Upper lobe of left lung (tissue), 6 donors: ENCODE measurements at regions not wholly inside any gene's neighbourhood (a gene's known extent, or its start where the extent isn't known, plus 50 kb on each side); places are given as distances from the start of the nearest gene placed in this dataset.
A peak's percentile ranks its signal among the peaks of the same experiment; 100 is the strongest.

ENCODE experiments used
- ATAC-seq, 2 donors: fragments of 200-7000 bp; cut with Tn5 transposase; one replicate each; pipeline ENCODE4 v1.9.1; 2022; ENCODE audit warnings: mild to moderate bottlenecking in 2 of 2, moderate library complexity in 2 of 2; ENCODE audit not compliant: low FRiP score in 2 of 2
- DNase-seq, 2 donors: peaks; one replicate each; pipeline ENCODE4 v3.0.0-alpha.2; 2019 to 2020
- H3K27ac ChIP-seq, 4 donors: fragments of 200-600 bp; sonication (generic); one replicate each; pipeline ENCODE4 v1.5.1; 2016 to 2019
- H3K27me3 ChIP-seq, 4 donors: fragments of 200-600 bp; sonication (generic); one replicate each; pipeline ENCODE4 v1.5.1; 2017 to 2019
- H3K36me3 ChIP-seq, 4 donors: fragments of 200-600 bp; sonication (generic); one replicate each; pipeline ENCODE4 v1.5.1; 2016 to 2019
- H3K4me1 ChIP-seq, 4 donors: fragments of 200-600 bp; sonication (generic); one replicate each; pipeline ENCODE4 v1.5.1; 2018 to 2019
- H3K4me3 ChIP-seq, 4 donors: fragments of 200-600 bp; sonication (generic); one replicate each; pipeline ENCODE4 v1.5.1; 2017 to 2019; ENCODE audit warnings: mild to moderate bottlenecking in 2 of 4, moderate library complexity in 1 of 4
- H3K9me3 ChIP-seq, 4 donors: fragments of 200-600 bp; sonication (generic); one replicate each; pipeline ENCODE4 v1.5.1; 2018 to 2019
- CTCF ChIP-seq, 6 experiments: fragments of 450-650 bp in 4 of 6; fragments of 200-600 bp in 2 of 6; sonication (generic) in 2 of 6; IDR thresholded peaks; one replicate each; pipeline ENCODE4 v1.5.1; 2016 to 2019; ENCODE audit warnings: antibody characterized with exemption in 6 of 6
- EP300 ChIP-seq, 4 donors: sonication (generic); formaldehyde crosslinking; IDR thresholded peaks; one replicate each; pipeline ENCODE4 v1.5.1; 2017; ENCODE audit warnings: antibody characterized with exemption in 4 of 4, control low read depth in 2 of 4
- POLR2A ChIP-seq, 4 donors: fragments of 450-650 bp; IDR thresholded peaks; one replicate each; pipeline ENCODE4 v1.5.1; 2016 to 2017; ENCODE audit warnings: antibody characterized with exemption in 4 of 4, mild to moderate bottlenecking in 2 of 4
- POLR2AphosphoS5 ChIP-seq, 2 donors: sonication (generic); formaldehyde crosslinking; IDR thresholded peaks; one replicate each; pipeline ENCODE4 v1.5.1; 2017; ENCODE audit warnings: antibody characterized with exemption in 2 of 2
- WGBS, 2 donors: methylation state at CpG; one replicate each; pipeline ENCODE4 v1.1.5; 2017 to 2018; 5-methylcytosine and 5-hydroxymethylcytosine counted together
- donor health status: DM: no; HTN: no; CAD: no; lungs with moderate emphysema.
- donor health status: DM: no; HTN: yes; CAD: no; lungs with severe emphysema.

GRCh38 chr2:54384301-54385203 lies 71.6 kb upstream of the SPTBN1 start:
- Histone ChIP-seq H3K4me1 (peaks cover 10 to 28% (median 14%) of the 10 kb centered on the region in 4 donors), H3K4me3 (no peak overlapping the region), H3K9me3 (no peaks in the 10 kb centered on the region), H3K36me3 (no peaks in the 10 kb centered on the region), H3K27me3 (no peaks in the 10 kb centered on the region), H3K27ac (peak overlapping the region in 2 of 4 donors; percentile 80 to 90)
- TF ChIP-seq CTCF (IDR thresholded peaks at IDR 0.05) = no peak
- TF ChIP-seq POLR2A (IDR thresholded peaks at IDR 0.05) = no peak
- no peak for TF ChIP-seq POLR2AphosphoS5 (IDR thresholded peaks at IDR 0.05)
- no peak for TF ChIP-seq EP300 (IDR thresholded peaks at IDR 0.05)
- DNase-seq (no peak), ATAC-seq (no peak)
- WGBS, 2 donors = 75 to 76% methylated on average over 11 of the region's 11 CpGs

GRCh38 chr2:54385271-54385670 lies 70.9 kb upstream of the SPTBN1 start:
- Histone ChIP-seq H3K27ac (peak overlapping the region in 3 of 4 donors; percentile 77 to 90 (median 80)), H3K36me3 (no peaks in the 10 kb centered on the region), H3K4me3 (no peak overlapping the region), H3K27me3 (no peaks in the 10 kb centered on the region), H3K9me3 (no peaks in the 10 kb centered on the region), H3K4me1 (peaks cover 10 to 29% (median 14%) of the 10 kb centered on the region in 4 donors)
- no peak for TF ChIP-seq EP300 (IDR thresholded peaks at IDR 0.05)
- TF ChIP-seq POLR2A (IDR thresholded peaks at IDR 0.05) = no peak
- no peak for TF ChIP-seq POLR2AphosphoS5 (IDR thresholded peaks at IDR 0.05)
- no peak for TF ChIP-seq CTCF (IDR thresholded peaks at IDR 0.05)
- WGBS, 2 donors = 90 to 100% methylated on average over 1 of the region's 1 CpG
- no peak for ATAC-seq
- DNase-seq = no peak

GRCh38 chr2:54386585-54386984 lies 69.5 kb upstream of the SPTBN1 start:
- DNase-seq (no peak), ATAC-seq (no peak)
- WGBS, 2 donors = 65 to 81% methylated on average over 3 of the region's 3 CpGs

GRCh38 chr2:54387059-54387991 lies 68.8 kb upstream of the SPTBN1 start:
- Histone ChIP-seq H3K36me3 (no peaks in the 10 kb centered on the region), H3K4me3 (no peak overlapping the region), H3K27ac (peak overlapping the region; percentile 62 to 90 (median 78)), H3K9me3 (no peaks in the 10 kb centered on the region), H3K27me3 (no peaks in the 10 kb centered on the region), H3K4me1 (peaks cover 10 to 29% (median 14%) of the 10 kb centered on the region in 4 donors)
- WGBS, 2 donors = 47 to 55% methylated on average over 7 of the region's 7 CpGs
- peak in 1 of 2 donors; percentile 84 for ATAC-seq
- TF ChIP-seq POLR2AphosphoS5 (IDR thresholded peaks at IDR 0.05) = peak; percentile 82
- no peak for TF ChIP-seq POLR2A (IDR thresholded peaks at IDR 0.05)
- TF ChIP-seq EP300 (IDR thresholded peaks at IDR 0.05) = peak in 3 of 4 donors; percentile 21 to 94 (median 89)
- TF ChIP-seq CTCF (IDR thresholded peaks at IDR 0.05) = peak in 1 of 6 experiments; percentile 20
- DNase-seq = peak in 1 of 2 donors; percentile 32

More at GRCh38 chr2:54386585-54386984, 69.5 kb upstream of the SPTBN1 start:
- Histone ChIP-seq H3K9me3 (no peaks in the 10 kb centered on the region), H3K4me1 (peaks cover 10 to 29% (median 14%) of the 10 kb centered on the region in 4 donors), H3K36me3 (no peaks in the 10 kb centered on the region), H3K4me3 (no peak overlapping the region), H3K27me3 (no peaks in the 10 kb centered on the region), H3K27ac (peak overlapping the region; percentile 62 to 90 (median 78))
- TF ChIP-seq CTCF (IDR thresholded peaks at IDR 0.05) (no peak), EP300 (IDR thresholded peaks at IDR 0.05) (no peak), POLR2A (IDR thresholded peaks at IDR 0.05) (no peak), POLR2AphosphoS5 (IDR thresholded peaks at IDR 0.05) (no peak)
